ENCODE measurements at regions not wholly inside any gene's neighbourhood (a gene's known extent, or its start where the extent isn't known, plus 50 kb on each side); places are given as distances from the start of the nearest gene placed in this dataset.

DNA sequence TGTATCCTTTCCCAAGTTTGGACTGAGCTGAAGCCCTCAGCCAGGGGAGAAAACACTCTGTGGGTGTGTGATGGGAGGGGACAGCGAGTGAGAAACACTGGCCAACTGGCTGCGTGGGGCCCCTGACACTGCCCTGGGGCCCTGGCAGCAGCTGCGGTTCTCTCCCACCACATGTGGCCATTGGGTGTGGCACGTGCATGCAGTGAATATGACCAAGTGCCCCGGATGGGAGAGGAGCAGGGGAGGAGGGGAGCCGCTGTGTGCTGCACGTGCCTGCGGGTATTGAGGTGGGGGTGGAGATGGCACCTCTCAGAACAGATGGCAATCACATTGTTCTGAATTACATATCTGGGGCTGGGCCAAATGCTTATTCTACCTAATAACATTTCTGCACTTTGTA lies 242.4 kb upstream of the PCSK5 start:
- Histone ChIP-seq H3T11ph (ENCODE audit: low read length) (no peak overlapping the region), H4K5ac (ENCODE audit: insufficient read length, low read depth, low read length) (no peak overlapping the region), H2AFZ (ENCODE audit: low read length) (no peak overlapping the region), H3K4me1 (ENCODE audit: insufficient read depth, low read length) (no peaks in the 10 kb centered on the region), H4K91ac (ENCODE audit: insufficient read length, low read depth, low read length) (no peak overlapping the region), H3K56ac (ENCODE audit: insufficient read length, low read depth, low read length) (no peak overlapping the region), H2AK5ac (ENCODE audit: insufficient read length, low read length) (no peak overlapping the region), H3K23ac (ENCODE audit: insufficient read length, low read depth, low read length) (no peak overlapping the region), H2BK120ac (ENCODE audit: low read depth, low read length, poor library complexity, severe bottlenecking) (no peak overlapping the region), H2BK20ac (ENCODE audit: low read depth, low read length, poor library complexity, severe bottlenecking) (no peak overlapping the region), H3K79me2 (ENCODE audit: insufficient read depth, low read length) (no peaks in the 10 kb centered on the region), H3K27me3 (ENCODE audit: insufficient read depth, low read length) (no peaks in the 10 kb centered on the region), H3K14ac (ENCODE audit: insufficient read depth, low read length) (no peak overlapping the region), H4K20me1 (ENCODE audit: control insufficient read depth, insufficient read depth, insufficient read length) (no peaks in the 10 kb centered on the region), H3K27ac (ENCODE audit: insufficient read length, low read depth, low read length) (no peak overlapping the region), H3K9ac (ENCODE audit: extremely low read depth, insufficient read length, low read length) (no peak overlapping the region), H2BK15ac (ENCODE audit: low read depth, low read length) (no peak overlapping the region), H3K4me2 (ENCODE audit: insufficient read depth, insufficient read length, low read length) (no peak overlapping the region), H2BK5ac (ENCODE audit: insufficient read length, low read length) (no peak overlapping the region), H2BK12ac (ENCODE audit: insufficient read length, low read depth, low read length) (no peak overlapping the region), H3K18ac (ENCODE audit: insufficient read length, low read depth, low read length) (no peak overlapping the region), H3K4ac (ENCODE audit: low read depth, low read length) (no peak overlapping the region), H3K9me3 (ENCODE audit: control insufficient read depth, low read depth, low read length) (no peaks in the 10 kb centered on the region), H4K8ac (replicated peaks; ENCODE audit: insufficient read length, low read depth, low read length) (no peak overlapping the region), H3K79me1 (ENCODE audit: insufficient read depth, low read depth, low read length, poor library complexity, severe bottlenecking) (no peaks in the 10 kb centered on the region), H3K23me2 (ENCODE audit: insufficient read length, low read depth, low read length, poor library complexity, severe bottlenecking) (no peaks in the 10 kb centered on the region)
- Mint-ChIP-seq H3K4me3 (no peak overlapping the region), H3K27me3 (ENCODE audit: low read depth) (no peaks in the 10 kb centered on the region), H3K27ac (no peak overlapping the region), H3K36me3 (ENCODE audit: insufficient read depth in 1 of 3, low read depth in 3 of 3) (no peaks in the 10 kb centered on the region), H3K4me1 (no peaks in the 10 kb centered on the region), H3K9me3 (peaks cover 0 to 2% of the 10 kb centered on the region in 2 experiments; a peak in 1 of 5 replicates)
- DNase-seq = no peak
- WGBS (ENCODE audit: extremely low coverage, insufficient read length, low lambda C conversion rate) = no CpG with 5 or more reads among the region's 8 CpGs
- TF ChIP-seq, protein P1, sequence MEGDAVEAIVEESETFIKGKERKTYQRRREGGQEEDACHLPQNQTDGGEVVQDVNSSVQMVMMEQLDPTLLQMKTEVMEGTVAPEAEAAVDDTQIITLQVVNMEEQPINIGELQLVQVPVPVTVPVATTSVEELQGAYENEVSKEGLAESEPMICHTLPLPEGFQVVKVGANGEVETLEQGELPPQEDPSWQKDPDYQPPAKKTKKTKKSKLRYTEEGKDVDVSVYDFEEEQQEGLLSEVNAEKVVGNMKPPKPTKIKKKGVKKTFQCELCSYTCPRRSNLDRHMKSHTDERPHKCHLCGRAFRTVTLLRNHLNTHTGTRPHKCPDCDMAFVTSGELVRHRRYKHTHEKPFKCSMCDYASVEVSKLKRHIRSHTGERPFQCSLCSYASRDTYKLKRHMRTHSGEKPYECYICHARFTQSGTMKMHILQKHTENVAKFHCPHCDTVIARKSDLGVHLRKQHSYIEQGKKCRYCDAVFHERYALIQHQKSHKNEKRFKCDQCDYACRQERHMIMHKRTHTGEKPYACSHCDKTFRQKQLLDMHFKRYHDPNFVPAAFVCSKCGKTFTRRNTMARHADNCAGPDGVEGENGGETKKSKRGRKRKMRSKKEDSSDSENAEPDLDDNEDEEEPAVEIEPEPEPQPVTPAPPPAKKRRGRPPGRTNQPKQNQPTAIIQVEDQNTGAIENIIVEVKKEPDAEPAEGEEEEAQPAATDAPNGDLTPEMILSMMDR (conservative IDR thresholded peaks at IDR 0.05) = no peak

Data from H9 (cell line).